SK-N-SH (cell line): ENCODE measurements at regions not wholly inside any gene's neighbourhood (a gene's known extent, or its start where the extent isn't known, plus 50 kb on each side); places are given as distances from the start of the nearest gene placed in this dataset.

Source experiments
- CTCF ChIA-PET: fragments of 300-600, 350-600 bp; formaldehyde crosslinking; extraction: SDS; loops from one replicate; lab custom pipeline; 2021; lab: Yijun Ruan, JAX
- POLR2A ChIA-PET: fragments of 350-600 bp; sonication (Branson Sonifier 250); formaldehyde crosslinking; extraction: SDS; loops from one replicate; lab custom pipeline; 2020; ENCODE audit warnings: antibody characterized with exemption, inconsistent platforms; lab: Yijun Ruan, JAX
- DNase-seq: peaks from one replicate; pipeline ENCODE4 v3.0.0; 2012
- H2AFZ ChIP-seq: fragments of 200-600 bp; sonication (generic); 2 replicates; pipeline ENCODE4 v1.8.1; 2016; ENCODE audit warnings: antibody characterized with exemption, mild to moderate bottlenecking, low read depth
- H3F3A ChIP-seq: fragments of 200-600 bp; sonication (generic); replicated peaks from 2 replicates; pipeline ENCODE3; 2016; ENCODE audit warnings: antibody characterized with exemption, mild to moderate bottlenecking; ENCODE audit not compliant: insufficient read depth
- H3K27ac ChIP-seq, 2 experiments: fragments of 200-500 bp in 1 of 2; fragments of 200-600 bp in 1 of 2; sonication (Bioruptor generic) in 1 of 2; sonication (generic), shearing (Covaris generic) in 1 of 2; 2 replicates each; pipeline versions ENCODE4 v1.5.1 to v1.6.1; 2014 to 2016; ENCODE audit warnings: low read depth in 2 of 2, inconsistent platforms in 1 of 2, low read length in 1 of 2, mild to moderate bottlenecking in 1 of 2, mixed read lengths in 1 of 2
- H3K27me3 ChIP-seq: fragments of 200-600 bp; sonication (generic), shearing (Covaris generic); 2 replicates; pipeline ENCODE4 v1.6.1; 2016; ENCODE audit warnings: mixed run types; ENCODE audit not compliant: insufficient read depth
- H3K36me3 ChIP-seq, 2 experiments: fragments of 200-500 bp in 1 of 2; fragments of 200-600 bp in 1 of 2; sonication (Bioruptor generic) in 1 of 2; sonication (generic) in 1 of 2; replicated peaks in 1 of 2; 2 replicates each; pipeline versions ENCODE3 to v1.5.1; 2014 to 2016; ENCODE audit warnings: low read length in 1 of 2, mild to moderate bottlenecking in 1 of 2; ENCODE audit not compliant: insufficient read depth in 2 of 2, control insufficient read depth in 1 of 2
- H3K4me1 ChIP-seq, 2 experiments: fragments of 200-500 bp in 1 of 2; fragments of 200-600 bp in 1 of 2; sonication (Bioruptor generic) in 1 of 2; sonication (generic), shearing (Covaris generic) in 1 of 2; 2 replicates each; pipeline versions ENCODE4 v1.5.1 to v1.6.1; 2014 to 2016; ENCODE audit warnings: low read depth in 1 of 2, low read length in 1 of 2, mixed run types in 1 of 2; ENCODE audit not compliant: insufficient read depth in 2 of 2, control insufficient read depth in 1 of 2
- H3K4me2 ChIP-seq: fragments of 200-600 bp; sonication (generic), shearing (Covaris generic); 2 replicates; pipeline ENCODE4 v1.6.1; 2017; ENCODE audit warnings: mixed run types
- H3K4me3 ChIP-seq, 2 experiments: fragments of 200-500 bp in 1 of 2; fragments of 200-600 bp in 1 of 2; sonication (Bioruptor generic) in 1 of 2; sonication (generic), shearing (Covaris generic) in 1 of 2; 2 replicates each; pipeline versions ENCODE4 v1.5.1 to v1.8.1; 2014 to 2016; ENCODE audit warnings: low read depth in 2 of 2, inconsistent platforms in 1 of 2, low read length in 1 of 2, mild to moderate bottlenecking in 1 of 2, mixed read lengths in 1 of 2, moderate library complexity in 1 of 2
- H3K79me2 ChIP-seq: fragments of 200-600 bp; sonication (generic); 2 replicates; pipeline ENCODE4 v1.8.1; 2017; ENCODE audit warnings: mild to moderate bottlenecking; ENCODE audit not compliant: insufficient read depth
- H3K9ac ChIP-seq: fragments of 200-600 bp; sonication (generic); 2 replicates; pipeline ENCODE4 v1.6.1; 2017; ENCODE audit warnings: mixed run types
- H3K9me2 ChIP-seq: fragments of 200-600 bp; sonication (generic); 2 replicates; pipeline ENCODE4 v1.6.1; 2017; ENCODE audit warnings: mixed run types
- H3K9me3 ChIP-seq: fragments of 200-600 bp; sonication (generic); 2 replicates; pipeline ENCODE4 v1.6.1; 2017; ENCODE audit warnings: mixed run types, mild to moderate bottlenecking, moderate library complexity
- H4K20me1 ChIP-seq: fragments of 200-600 bp; sonication (generic); 2 replicates; pipeline ENCODE4 v1.6.1; 2017; ENCODE audit warnings: mild to moderate bottlenecking, mixed run types; ENCODE audit not compliant: insufficient read depth
- CHD2 ChIP-seq: fragments of 150-350 bp; IDR thresholded peaks from 2 replicates; pipeline ENCODE4 v1.6.1; 2018; ENCODE audit warnings: low read length; ENCODE audit not compliant: partially characterized antibody
- EP300 ChIP-seq, 2 experiments: IDR thresholded peaks; 2 replicates each; pipeline versions ENCODE4 v1.4.0 to v1.6.1; 2012; ENCODE audit warnings: borderline replicate concordance in 1 of 2, low read depth in 1 of 2, low read length in 1 of 2
- FOXJ3 ChIP-seq: sonication (generic); formaldehyde crosslinking; IDR thresholded peaks from 2 replicates; pipeline ENCODE4 v1.5.1; 2020; ENCODE audit warnings: mild to moderate bottlenecking, missing genetic modification reagents
- FOXM1 ChIP-seq: IDR thresholded peaks from 2 replicates; pipeline ENCODE4 v1.4.0; 2012; ENCODE audit warnings: low read depth, mild to moderate bottlenecking
- GABPA ChIP-seq: IDR thresholded peaks from 2 replicates; pipeline ENCODE4 v1.4.0; 2012; ENCODE audit warnings: low read depth, mild to moderate bottlenecking
- GATA2 ChIP-seq: sonication (generic); formaldehyde crosslinking; IDR thresholded peaks from 2 replicates; pipeline ENCODE4 v1.5.0; 2020; ENCODE audit warnings: mild to moderate bottlenecking, missing genetic modification reagents
- MEF2A ChIP-seq: IDR thresholded peaks from 2 replicates; pipeline ENCODE4 v1.4.0; 2012; ENCODE audit warnings: low read depth, borderline replicate concordance
- NRF1 ChIP-seq: IDR thresholded peaks from 2 replicates; pipeline ENCODE4 v1.6.1; 2012; ENCODE audit warnings: low read depth, mild to moderate bottlenecking, low read length
- POLR2AphosphoS5 ChIP-seq: IDR thresholded peaks from 2 replicates; pipeline ENCODE4 v1.6.1; 2012; ENCODE audit warnings: low read depth, low read length
- RXRA ChIP-seq: IDR thresholded peaks from 2 replicates; pipeline ENCODE4 v1.4.0; 2012; ENCODE audit warnings: low read depth, mild to moderate bottlenecking, borderline replicate concordance
- SIN3A ChIP-seq: IDR thresholded peaks from 2 replicates; pipeline ENCODE4 v1.6.1; 2012; ENCODE audit warnings: low read depth, mild to moderate bottlenecking, low read length, moderate library complexity, borderline replicate concordance
- TEAD4 ChIP-seq: IDR thresholded peaks from 2 replicates; pipeline ENCODE4 v1.4.0; 2012; ENCODE audit warnings: mild to moderate bottlenecking, borderline replicate concordance; ENCODE audit not compliant: insufficient read depth
- YY1 ChIP-seq: IDR thresholded peaks from 2 replicates; pipeline ENCODE4 v1.4.0; 2012; ENCODE audit warnings: low read depth, mild to moderate bottlenecking
- WGBS: methylation state at CpG from one replicate; pipeline ENCODE4 v1.1.6; 2017; ENCODE audit warnings: low lambda C conversion rate; 5-methylcytosine and 5-hydroxymethylcytosine counted together
- TF ChIP-seq, protein P1 (sequence below): fragments of 150-350 bp; IDR thresholded peaks from 2 replicates; pipeline ENCODE4 v1.6.1; 2016; ENCODE audit warnings: mild to moderate bottlenecking, low read depth, low read length
- TF ChIP-seq, protein P2 (sequence below): IDR thresholded peaks from 2 replicates; pipeline ENCODE4; 2012
- TF ChIP-seq, protein P3 (sequence below): IDR thresholded peaks from 2 replicates; pipeline ENCODE4 v1.6.1; 2012; ENCODE audit warnings: mild to moderate bottlenecking, low read depth, low read length, moderate library complexity
- TF ChIP-seq, protein P4 (sequence below): IDR thresholded peaks from 2 replicates; pipeline ENCODE4 v1.4.0; 2012; ENCODE audit warnings: low read depth, borderline replicate concordance

DNA sequence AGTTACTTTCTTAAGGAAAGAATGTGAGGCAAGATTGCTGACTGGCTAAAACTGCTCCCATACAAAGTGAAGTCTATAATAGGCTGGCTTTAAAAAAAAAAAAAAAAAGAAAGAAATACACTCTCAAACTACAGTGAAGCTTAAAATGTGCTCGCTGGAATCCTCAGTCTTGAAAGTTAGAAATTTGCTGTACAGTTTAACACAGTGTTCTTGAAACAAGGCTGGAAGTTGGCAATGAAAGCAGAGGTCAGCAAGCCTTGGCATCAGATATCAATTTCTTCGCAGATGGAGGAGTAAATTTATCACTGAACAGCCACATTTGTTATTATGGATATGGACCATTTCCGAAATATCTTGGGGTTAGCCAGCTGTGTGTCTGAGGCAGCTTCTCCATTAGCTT lies 392.9 kb downstream of the ZNF516 start (continued):
- TF ChIP-seq, protein P1, sequence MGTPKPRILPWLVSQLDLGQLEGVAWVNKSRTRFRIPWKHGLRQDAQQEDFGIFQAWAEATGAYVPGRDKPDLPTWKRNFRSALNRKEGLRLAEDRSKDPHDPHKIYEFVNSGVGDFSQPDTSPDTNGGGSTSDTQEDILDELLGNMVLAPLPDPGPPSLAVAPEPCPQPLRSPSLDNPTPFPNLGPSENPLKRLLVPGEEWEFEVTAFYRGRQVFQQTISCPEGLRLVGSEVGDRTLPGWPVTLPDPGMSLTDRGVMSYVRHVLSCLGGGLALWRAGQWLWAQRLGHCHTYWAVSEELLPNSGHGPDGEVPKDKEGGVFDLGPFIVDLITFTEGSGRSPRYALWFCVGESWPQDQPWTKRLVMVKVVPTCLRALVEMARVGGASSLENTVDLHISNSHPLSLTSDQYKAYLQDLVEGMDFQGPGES: no peak
- TF ChIP-seq GATA2: no peak

DNA sequence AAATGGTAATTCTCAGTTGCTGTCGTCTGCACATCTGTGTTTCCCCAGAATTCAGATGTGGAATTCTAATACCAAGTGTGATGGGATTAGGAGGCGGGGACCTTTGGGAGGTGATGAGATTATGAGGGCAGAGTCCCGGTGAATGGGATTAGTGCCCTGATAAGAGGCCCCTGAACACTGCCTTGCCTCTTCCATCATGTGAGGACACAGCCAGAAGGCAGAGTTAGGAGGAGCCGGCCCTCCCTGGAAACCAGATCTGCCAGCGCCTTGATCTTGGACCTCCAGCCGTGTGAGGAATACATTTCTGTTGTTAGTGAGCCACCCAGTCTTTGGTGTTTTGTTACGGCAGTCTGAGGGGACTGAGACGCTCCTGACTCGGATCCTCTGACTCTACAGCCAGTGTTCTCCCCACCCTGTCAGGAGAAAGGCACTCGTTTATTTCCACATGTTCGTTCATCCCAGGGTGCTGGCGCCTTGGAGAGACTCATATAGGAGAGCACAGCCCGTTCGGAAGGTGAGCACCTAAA lies 395.0 kb downstream of the ZNF516 start:
- DNase-seq: no peak
- no peak overlapping the region for H3K4me3 ChIP-seq
- CTCF ChIA-PET: no interaction called here
- WGBS: 40% methylated on average over 11 of the region's 14 CpGs
- H3F3A ChIP-seq: no peaks in the 10 kb centered on the region
- no peak overlapping the region for H2AFZ ChIP-seq
- no peaks in the 10 kb centered on the region for H3K9me2 ChIP-seq
- no peaks in the 10 kb centered on the region for H3K27me3 ChIP-seq
- no peak overlapping the region for H3K27ac ChIP-seq
- no peaks in the 10 kb centered on the region for H3K79me2 ChIP-seq
- H4K20me1 ChIP-seq: no peaks in the 10 kb centered on the region
- H3K4me2 ChIP-seq: no peak overlapping the region
- POLR2A ChIA-PET: no interaction called here
- H3K9ac ChIP-seq: no peak overlapping the region
- H3K9me3 ChIP-seq: no peaks in the 10 kb centered on the region
- no peaks in the 10 kb centered on the region for H3K4me1 ChIP-seq
- no peaks in the 10 kb centered on the region for H3K36me3 ChIP-seq
- TF ChIP-seq YY1 (no peak), FOXJ3 (CRISPR knock-in tag) (no peak), SIN3A (no peak), POLR2AphosphoS5 (no peak), GABPA (no peak), TEAD4 (no peak), NRF1 (no peak), CHD2 (no peak), FOXM1 (no peak), EP300 (IDR thresholded peaks at IDR 0.05; ENCODE audit: borderline replicate concordance in 1 of 2, low read depth in 1 of 2, low read length in 1 of 2) (no peak), RXRA (no peak), MEF2A (no peak)
- TF ChIP-seq, protein P2, sequence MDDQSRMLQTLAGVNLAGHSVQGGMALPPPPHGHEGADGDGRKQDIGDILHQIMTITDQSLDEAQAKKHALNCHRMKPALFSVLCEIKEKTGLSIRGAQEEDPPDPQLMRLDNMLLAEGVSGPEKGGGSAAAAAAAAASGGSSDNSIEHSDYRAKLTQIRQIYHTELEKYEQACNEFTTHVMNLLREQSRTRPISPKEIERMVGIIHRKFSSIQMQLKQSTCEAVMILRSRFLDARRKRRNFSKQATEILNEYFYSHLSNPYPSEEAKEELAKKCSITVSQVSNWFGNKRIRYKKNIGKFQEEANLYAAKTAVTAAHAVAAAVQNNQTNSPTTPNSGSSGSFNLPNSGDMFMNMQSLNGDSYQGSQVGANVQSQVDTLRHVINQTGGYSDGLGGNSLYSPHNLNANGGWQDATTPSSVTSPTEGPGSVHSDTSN: no peak
- TF ChIP-seq, protein P3, sequence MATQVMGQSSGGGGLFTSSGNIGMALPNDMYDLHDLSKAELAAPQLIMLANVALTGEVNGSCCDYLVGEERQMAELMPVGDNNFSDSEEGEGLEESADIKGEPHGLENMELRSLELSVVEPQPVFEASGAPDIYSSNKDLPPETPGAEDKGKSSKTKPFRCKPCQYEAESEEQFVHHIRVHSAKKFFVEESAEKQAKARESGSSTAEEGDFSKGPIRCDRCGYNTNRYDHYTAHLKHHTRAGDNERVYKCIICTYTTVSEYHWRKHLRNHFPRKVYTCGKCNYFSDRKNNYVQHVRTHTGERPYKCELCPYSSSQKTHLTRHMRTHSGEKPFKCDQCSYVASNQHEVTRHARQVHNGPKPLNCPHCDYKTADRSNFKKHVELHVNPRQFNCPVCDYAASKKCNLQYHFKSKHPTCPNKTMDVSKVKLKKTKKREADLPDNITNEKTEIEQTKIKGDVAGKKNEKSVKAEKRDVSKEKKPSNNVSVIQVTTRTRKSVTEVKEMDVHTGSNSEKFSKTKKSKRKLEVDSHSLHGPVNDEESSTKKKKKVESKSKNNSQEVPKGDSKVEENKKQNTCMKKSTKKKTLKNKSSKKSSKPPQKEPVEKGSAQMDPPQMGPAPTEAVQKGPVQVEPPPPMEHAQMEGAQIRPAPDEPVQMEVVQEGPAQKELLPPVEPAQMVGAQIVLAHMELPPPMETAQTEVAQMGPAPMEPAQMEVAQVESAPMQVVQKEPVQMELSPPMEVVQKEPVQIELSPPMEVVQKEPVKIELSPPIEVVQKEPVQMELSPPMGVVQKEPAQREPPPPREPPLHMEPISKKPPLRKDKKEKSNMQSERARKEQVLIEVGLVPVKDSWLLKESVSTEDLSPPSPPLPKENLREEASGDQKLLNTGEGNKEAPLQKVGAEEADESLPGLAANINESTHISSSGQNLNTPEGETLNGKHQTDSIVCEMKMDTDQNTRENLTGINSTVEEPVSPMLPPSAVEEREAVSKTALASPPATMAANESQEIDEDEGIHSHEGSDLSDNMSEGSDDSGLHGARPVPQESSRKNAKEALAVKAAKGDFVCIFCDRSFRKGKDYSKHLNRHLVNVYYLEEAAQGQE: no peak
- TF ChIP-seq, protein P4, sequence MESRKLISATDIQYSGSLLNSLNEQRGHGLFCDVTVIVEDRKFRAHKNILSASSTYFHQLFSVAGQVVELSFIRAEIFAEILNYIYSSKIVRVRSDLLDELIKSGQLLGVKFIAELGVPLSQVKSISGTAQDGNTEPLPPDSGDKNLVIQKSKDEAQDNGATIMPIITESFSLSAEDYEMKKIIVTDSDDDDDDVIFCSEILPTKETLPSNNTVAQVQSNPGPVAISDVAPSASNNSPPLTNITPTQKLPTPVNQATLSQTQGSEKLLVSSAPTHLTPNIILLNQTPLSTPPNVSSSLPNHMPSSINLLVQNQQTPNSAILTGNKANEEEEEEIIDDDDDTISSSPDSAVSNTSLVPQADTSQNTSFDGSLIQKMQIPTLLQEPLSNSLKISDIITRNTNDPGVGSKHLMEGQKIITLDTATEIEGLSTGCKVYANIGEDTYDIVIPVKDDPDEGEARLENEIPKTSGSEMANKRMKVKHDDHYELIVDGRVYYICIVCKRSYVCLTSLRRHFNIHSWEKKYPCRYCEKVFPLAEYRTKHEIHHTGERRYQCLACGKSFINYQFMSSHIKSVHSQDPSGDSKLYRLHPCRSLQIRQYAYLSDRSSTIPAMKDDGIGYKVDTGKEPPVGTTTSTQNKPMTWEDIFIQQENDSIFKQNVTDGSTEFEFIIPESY: no peak
